GM23338 (cell line): ENCODE measurements at regions not wholly inside any gene's neighbourhood (a gene's known extent, or its start where the extent isn't known, plus 50 kb on each side); places are given as distances from the start of the nearest gene placed in this dataset.

Experiments used
- ATAC-seq: fragments of 200-7000 bp; cut with Tn5 transposase; 3 replicates; pipeline ENCODE4 v1.9.1; 2020
- DNase-seq: peaks from one replicate; pipeline ENCODE4 v3.0.0-alpha.2; 2015; ENCODE audit warnings: low spot score
- H2AFZ ChIP-seq: fragments of 200-600 bp; sonication (generic); 2 replicates; pipeline ENCODE4 v1.8.0; 2016; ENCODE audit warnings: antibody characterized with exemption, mild to moderate bottlenecking, moderate library complexity
- H3F3A ChIP-seq: fragments of 200-600 bp; sonication (generic); replicated peaks from 2 replicates; pipeline ENCODE4 v1.8.0; 2017; ENCODE audit warnings: antibody characterized with exemption, mixed run types, low read depth
- H3K27ac ChIP-seq: fragments of 200-600 bp; sonication (generic); 2 replicates; pipeline ENCODE4 v1.6.1; 2016; ENCODE audit warnings: low read depth
- H3K27me3 ChIP-seq: fragments of 200-600 bp; sonication (generic); 2 replicates; pipeline ENCODE4 v1.8.0; 2016; ENCODE audit warnings: mild to moderate bottlenecking, mixed run types, moderate library complexity; ENCODE audit not compliant: insufficient read depth
- H3K36me3 ChIP-seq: fragments of 200-600 bp; sonication (generic); 2 replicates; pipeline ENCODE4 v1.8.0; 2016; ENCODE audit warnings: mild to moderate bottlenecking; ENCODE audit not compliant: insufficient read depth
- H3K4me1 ChIP-seq: fragments of 200-600 bp; sonication (generic); 2 replicates; pipeline ENCODE4 v1.8.0; 2016; ENCODE audit warnings: mild to moderate bottlenecking, moderate library complexity; ENCODE audit not compliant: insufficient read depth
- H3K4me2 ChIP-seq: fragments of 200-600 bp; sonication (generic); 2 replicates; pipeline ENCODE4 v1.7.1; 2017; ENCODE audit warnings: mixed run types
- H3K4me3 ChIP-seq: fragments of 200-600 bp; sonication (generic); 2 replicates; pipeline ENCODE4 v1.6.1; 2016; ENCODE audit warnings: mixed run types
- H3K79me2 ChIP-seq: fragments of 200-600 bp; sonication (generic); replicated peaks from 2 replicates; pipeline ENCODE4 v1.8.0; 2017; ENCODE audit warnings: mild to moderate bottlenecking; ENCODE audit not compliant: insufficient read depth
- H3K9me2 ChIP-seq: fragments of 200-600 bp; sonication (generic); 2 replicates; pipeline ENCODE4 v1.8.0; 2017; ENCODE audit not compliant: insufficient read depth
- H4K20me1 ChIP-seq: fragments of 200-600 bp; sonication (generic); replicated peaks from 2 replicates; pipeline ENCODE4 v1.8.0; 2017; ENCODE audit warnings: mild to moderate bottlenecking; ENCODE audit not compliant: insufficient read depth
- H3K27ac Mint-ChIP-seq: 2 replicates; pipeline ENCODE4 v1.8.0; 2020; ENCODE audit warnings: inconsistent platforms, mild to moderate bottlenecking, moderate library complexity, mixed read lengths
- H3K27me3 Mint-ChIP-seq: 3 replicates; pipeline ENCODE4 v1.8.0; 2022; ENCODE audit warnings: low read depth, mild to moderate bottlenecking, moderate library complexity, mixed read lengths, inconsistent platforms; ENCODE audit not compliant: insufficient read depth, poor library complexity
- H3K36me3 Mint-ChIP-seq: 3 replicates; pipeline ENCODE4 v1.8.0; 2021; ENCODE audit warnings: low read depth, mild to moderate bottlenecking, inconsistent platforms, moderate library complexity, mixed read lengths
- H3K4me1 Mint-ChIP-seq: 3 replicates; pipeline ENCODE4 v1.8.0; 2020; ENCODE audit warnings: mild to moderate bottlenecking, inconsistent platforms, mixed read lengths
- H3K4me3 Mint-ChIP-seq: 3 replicates; pipeline ENCODE4 v1.8.0; 2021; ENCODE audit warnings: moderate library complexity, mild to moderate bottlenecking, inconsistent platforms, mixed read lengths
- H3K9me3 Mint-ChIP-seq: 3 replicates; pipeline ENCODE4 v1.8.0; 2020; ENCODE audit warnings: moderate library complexity, mild to moderate bottlenecking, inconsistent platforms, mixed read lengths
- CTCF ChIP-seq, 2 experiments: fragments of 200-600 bp in 1 of 2; sonication (generic) in 1 of 2; conservative IDR thresholded peaks; 2 replicates each; pipeline versions ENCODE4 v1.5.1 to v1.6.1; 2016 to 2017; ENCODE audit warnings: antibody characterized with exemption in 2 of 2, low read depth in 2 of 2, mild to moderate bottlenecking in 2 of 2, moderate library complexity in 1 of 2
- EZH2phosphoT487 ChIP-seq: fragments of 200-600 bp; sonication (generic); IDR thresholded peaks from one replicate; pipeline ENCODE4 v1.8.1; 2018; ENCODE audit warnings: antibody characterized with exemption; ENCODE audit not compliant: unreplicated experiment
- JUNB ChIP-seq: IDR thresholded peaks from one replicate; pipeline ENCODE4 v1.6.1; 2016; ENCODE audit warnings: antibody characterized with exemption; ENCODE audit not compliant: unreplicated experiment
- NANOG ChIP-seq: IDR thresholded peaks from 2 replicates; pipeline ENCODE4 v1.6.1; 2016; ENCODE audit warnings: antibody characterized with exemption, borderline replicate concordance
- POLR2AphosphoS5 ChIP-seq: IDR thresholded peaks from 2 replicates; pipeline ENCODE4 v1.6.1; 2016; ENCODE audit warnings: antibody characterized with exemption, low read depth
- STAT1 ChIP-seq: IDR thresholded peaks from one replicate; pipeline ENCODE4 v1.6.1; 2016; ENCODE audit warnings: antibody characterized with exemption; ENCODE audit not compliant: unreplicated experiment
- ZNF114 ChIP-seq: fragments of 250-450 bp; sonication (Bioruptor Pico); IDR thresholded peaks from 2 replicates; pipeline ENCODE4 v1.5.0; 2020; ENCODE audit warnings: mild to moderate bottlenecking, moderate library complexity
- ZNF462 ChIP-seq: fragments of 250-450 bp; sonication (Bioruptor Pico); IDR thresholded peaks from 2 replicates; pipeline ENCODE4 v1.5.0; 2020; ENCODE audit warnings: mild to moderate bottlenecking, moderate library complexity
- TF ChIP-seq, protein P1 (sequence below): IDR thresholded peaks from one replicate; pipeline ENCODE4 v1.6.1; 2018; ENCODE audit warnings: antibody characterized with exemption; ENCODE audit not compliant: unreplicated experiment
- TF ChIP-seq, protein P2 (sequence below): IDR thresholded peaks from 2 replicates; pipeline ENCODE4 v1.6.1; 2016; ENCODE audit warnings: antibody characterized with exemption

GRCh38 chr11:80443177-80443576, 1002.3 kb upstream of the TENM4 start (continued):
- TF ChIP-seq EZH2phosphoT487 (no peak), CTCF (conservative IDR thresholded peaks at IDR 0.05; ENCODE audit: low read depth in 2 of 2) (no peak), ZNF114 (CRISPR knock-in tag) (no peak), STAT1 (no peak), JUNB (no peak), POLR2AphosphoS5 (no peak)

DNA sequence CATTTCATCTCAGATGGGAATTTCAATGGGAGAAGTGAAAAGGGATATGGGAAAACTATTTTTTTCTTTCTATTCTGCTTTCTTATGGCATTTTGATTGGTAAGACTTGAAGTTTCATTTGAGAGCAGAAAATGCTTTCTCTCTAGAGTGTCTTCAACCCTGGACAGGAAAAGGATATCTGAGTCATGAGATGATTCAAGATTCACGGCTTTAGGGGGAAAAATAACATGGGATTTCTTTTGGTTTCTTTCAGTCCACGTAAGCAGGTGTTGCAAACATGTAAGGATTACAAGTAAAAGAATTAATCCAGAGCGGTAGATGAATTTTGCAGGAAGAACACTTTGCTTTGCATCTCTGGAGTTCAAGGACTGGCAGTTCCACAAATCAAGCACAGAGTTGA, 1001.0 kb upstream of the TENM4 start:
- Mint-ChIP-seq H3K36me3 (no peaks in the 10 kb centered on the region), H3K4me3 (no peak overlapping the region), H3K4me1 (no peaks in the 10 kb centered on the region), H3K27ac (no peak overlapping the region), H3K27me3 (no peaks in the 10 kb centered on the region), H3K9me3 (no peaks in the 10 kb centered on the region)
- Histone ChIP-seq H3K9me2 (0 out of 2 replicates have a peak, but pooled peaks cover 5% of the 10 kb centered on the region), H2AFZ (no peak overlapping the region), H3K36me3 (no peaks in the 10 kb centered on the region), H3K27me3 (no peaks in the 10 kb centered on the region), H3K4me1 (no peaks in the 10 kb centered on the region), H3F3A (no peaks in the 10 kb centered on the region), H3K4me2 (no peak overlapping the region), H4K20me1 (no peaks in the 10 kb centered on the region), H3K4me3 (no peak overlapping the region), H3K27ac (no peak overlapping the region), H3K79me2 (no peaks in the 10 kb centered on the region)
- no peak for ATAC-seq
- DNase-seq = no peak
- TF ChIP-seq JUNB (no peak), NANOG (no peak), POLR2AphosphoS5 (no peak), STAT1 (no peak), ZNF462 (CRISPR knock-in tag) (no peak), CTCF (conservative IDR thresholded peaks at IDR 0.05; ENCODE audit: low read depth in 2 of 2) (no peak)
- TF ChIP-seq, protein P1, sequence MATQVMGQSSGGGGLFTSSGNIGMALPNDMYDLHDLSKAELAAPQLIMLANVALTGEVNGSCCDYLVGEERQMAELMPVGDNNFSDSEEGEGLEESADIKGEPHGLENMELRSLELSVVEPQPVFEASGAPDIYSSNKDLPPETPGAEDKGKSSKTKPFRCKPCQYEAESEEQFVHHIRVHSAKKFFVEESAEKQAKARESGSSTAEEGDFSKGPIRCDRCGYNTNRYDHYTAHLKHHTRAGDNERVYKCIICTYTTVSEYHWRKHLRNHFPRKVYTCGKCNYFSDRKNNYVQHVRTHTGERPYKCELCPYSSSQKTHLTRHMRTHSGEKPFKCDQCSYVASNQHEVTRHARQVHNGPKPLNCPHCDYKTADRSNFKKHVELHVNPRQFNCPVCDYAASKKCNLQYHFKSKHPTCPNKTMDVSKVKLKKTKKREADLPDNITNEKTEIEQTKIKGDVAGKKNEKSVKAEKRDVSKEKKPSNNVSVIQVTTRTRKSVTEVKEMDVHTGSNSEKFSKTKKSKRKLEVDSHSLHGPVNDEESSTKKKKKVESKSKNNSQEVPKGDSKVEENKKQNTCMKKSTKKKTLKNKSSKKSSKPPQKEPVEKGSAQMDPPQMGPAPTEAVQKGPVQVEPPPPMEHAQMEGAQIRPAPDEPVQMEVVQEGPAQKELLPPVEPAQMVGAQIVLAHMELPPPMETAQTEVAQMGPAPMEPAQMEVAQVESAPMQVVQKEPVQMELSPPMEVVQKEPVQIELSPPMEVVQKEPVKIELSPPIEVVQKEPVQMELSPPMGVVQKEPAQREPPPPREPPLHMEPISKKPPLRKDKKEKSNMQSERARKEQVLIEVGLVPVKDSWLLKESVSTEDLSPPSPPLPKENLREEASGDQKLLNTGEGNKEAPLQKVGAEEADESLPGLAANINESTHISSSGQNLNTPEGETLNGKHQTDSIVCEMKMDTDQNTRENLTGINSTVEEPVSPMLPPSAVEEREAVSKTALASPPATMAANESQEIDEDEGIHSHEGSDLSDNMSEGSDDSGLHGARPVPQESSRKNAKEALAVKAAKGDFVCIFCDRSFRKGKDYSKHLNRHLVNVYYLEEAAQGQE = no peak
- TF ChIP-seq, protein P2, sequence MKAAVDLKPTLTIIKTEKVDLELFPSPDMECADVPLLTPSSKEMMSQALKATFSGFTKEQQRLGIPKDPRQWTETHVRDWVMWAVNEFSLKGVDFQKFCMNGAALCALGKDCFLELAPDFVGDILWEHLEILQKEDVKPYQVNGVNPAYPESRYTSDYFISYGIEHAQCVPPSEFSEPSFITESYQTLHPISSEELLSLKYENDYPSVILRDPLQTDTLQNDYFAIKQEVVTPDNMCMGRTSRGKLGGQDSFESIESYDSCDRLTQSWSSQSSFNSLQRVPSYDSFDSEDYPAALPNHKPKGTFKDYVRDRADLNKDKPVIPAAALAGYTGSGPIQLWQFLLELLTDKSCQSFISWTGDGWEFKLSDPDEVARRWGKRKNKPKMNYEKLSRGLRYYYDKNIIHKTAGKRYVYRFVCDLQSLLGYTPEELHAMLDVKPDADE = no peak
